K562 (cell line): ENCODE measurements at regions not wholly inside any gene's neighbourhood (a gene's known extent, or its start where the extent isn't known, plus 50 kb on each side); places are given as distances from the start of the nearest gene placed in this dataset.

Source experiments
- ATAC-seq: fragments of 200-7000 bp; cut with Tn5 transposase; 3 replicates; pipeline ENCODE4 v1.9.1; 2020; ENCODE audit warnings: moderate library complexity
- BruUV-seq: library from RNA; stranded (reverse); fragments of 400-500 nt; replicated peaks from 2 replicates; lab custom pipeline; 2021; lab: Mats Ljungman, UMichigan
- CTCF ChIA-PET: fragments of 300-600 bp; formaldehyde crosslinking; extraction: SDS; loops from one replicate; lab custom pipeline; 2021; ENCODE audit warnings: low intra/inter-chr PET ratio; lab: Yijun Ruan, JAX
- POLR2A ChIA-PET: fragments of 300-600, 350-650 bp; sonication (Branson Sonifier 250); formaldehyde crosslinking; extraction: SDS; loops from one replicate; lab custom pipeline; 2021; ENCODE audit warnings: antibody characterized with exemption, inconsistent platforms; lab: Yijun Ruan, JAX
- DNase-seq, 4 experiments: peaks; one replicate each; pipeline versions ENCODE4 v3.0.0 to v3.0.0-alpha.2; 2011 to 2018; ENCODE audit warnings: low spot score in 3 of 4, mixed read lengths in 3 of 4; ENCODE audit errors: extremely low read depth in 1 of 4
- FAIRE-seq: peaks from 2 replicates; lab custom pipeline; 2011; peaks lifted over from hg19 to GRCh38; lab: Jason Lieb, UNC
- H2AFZ ChIP-seq: 2 replicates; pipeline ENCODE4 v1.6.0; 2011; ENCODE audit warnings: low read depth, low read length, control low read depth, inconsistent platforms
- H3K27ac ChIP-seq: fragments of 200-600 bp; 3 replicates; pipeline ENCODE4 v1.8.0; 2011; ENCODE audit warnings: low read depth, mild to moderate bottlenecking, control low read depth, inconsistent platforms, low read length, moderate library complexity, mixed read lengths; ENCODE audit errors: extremely low read depth
- H3K27me3 ChIP-seq, 2 experiments: fragments of 300-600 bp in 1 of 2; 2 replicates in 1 of 2; 3 replicates in 1 of 2; pipeline versions ENCODE4 v1.6.0 to v1.8.0; 2011; ENCODE audit warnings: inconsistent platforms in 2 of 2, low read length in 2 of 2, mild to moderate bottlenecking in 1 of 2, mixed read lengths in 1 of 2, moderate library complexity in 1 of 2; ENCODE audit not compliant: control insufficient read depth in 2 of 2, insufficient read depth in 2 of 2
- H3K36me3 ChIP-seq: fragments of 300-600 bp; 3 replicates; pipeline ENCODE4 v1.8.0; 2011; ENCODE audit warnings: mild to moderate bottlenecking, low read length, inconsistent platforms; ENCODE audit not compliant: control insufficient read depth, insufficient read depth
- H3K4me1 ChIP-seq, 2 experiments: fragments of 200-600 bp in 1 of 2; replicated peaks in 1 of 2; 2 replicates in 1 of 2; 3 replicates in 1 of 2; pipeline versions ENCODE4 v1.5.1 to v1.8.0; 2011; ENCODE audit warnings: inconsistent platforms in 2 of 2, low read length in 2 of 2, mild to moderate bottlenecking in 1 of 2, mixed read lengths in 1 of 2, moderate library complexity in 1 of 2; ENCODE audit not compliant: control insufficient read depth in 2 of 2, insufficient read depth in 2 of 2
- H3K4me2 ChIP-seq: 2 replicates; pipeline ENCODE4 v1.6.1; 2011; ENCODE audit warnings: low read length, control low read depth, inconsistent platforms, mixed read lengths; ENCODE audit not compliant: insufficient read depth
- H3K4me3 ChIP-seq: fragments of 200-600 bp; sonication (generic), shearing (Covaris generic); 2 replicates; pipeline ENCODE4 v1.5.1; 2016; ENCODE audit warnings: control low read depth, inconsistent platforms
- H3K79me2 ChIP-seq: fragments of 200-600 bp; 3 replicates; pipeline ENCODE4 v1.8.0; 2011; ENCODE audit warnings: low read length, inconsistent platforms; ENCODE audit not compliant: control insufficient read depth, insufficient read depth
- H3K9ac ChIP-seq, 2 experiments: 2 replicates each; pipeline versions ENCODE4 v1.6.0 to v1.6.1; 2011; ENCODE audit warnings: low read depth in 2 of 2, low read length in 2 of 2, control low read depth in 1 of 2, inconsistent platforms in 1 of 2, mild to moderate bottlenecking in 1 of 2, mixed read lengths in 1 of 2; ENCODE audit not compliant: insufficient read depth in 1 of 2
- H3K9me1 ChIP-seq: one replicate; pipeline ENCODE4 v1.6.0; 2011; ENCODE audit warnings: inconsistent platforms, mild to moderate bottlenecking, low read length, moderate library complexity; ENCODE audit not compliant: control insufficient read depth, insufficient read depth
- H3K9me3 ChIP-seq: replicated peaks from 2 replicates; pipeline ENCODE4 v1.5.1; 2011; ENCODE audit warnings: low read depth, low read length, inconsistent platforms; ENCODE audit not compliant: control insufficient read depth, insufficient read depth
- H4K20me1 ChIP-seq: replicated peaks from 2 replicates; pipeline ENCODE4 v1.6.1; 2011; ENCODE audit warnings: low read length, inconsistent platforms, mixed read lengths; ENCODE audit not compliant: control insufficient read depth, insufficient read depth
- CBX5 ChIP-seq: IDR thresholded peaks from 2 replicates; pipeline ENCODE4 v1.6.1; 2014; ENCODE audit warnings: low read depth, borderline replicate concordance
- DACH1 ChIP-seq: fragments of 450-650 bp; IDR thresholded peaks from 2 replicates; pipeline ENCODE4 v1.6.1; 2018; ENCODE audit not compliant: partially characterized antibody
- DEAF1 ChIP-seq: fragments of 450-650 bp; formaldehyde crosslinking; IDR thresholded peaks from 2 replicates; pipeline ENCODE4 v1.4.0; 2020; ENCODE audit warnings: mild to moderate bottlenecking, moderate library complexity
- ETS2 ChIP-seq: IDR thresholded peaks from 2 replicates; pipeline ENCODE4 v1.6.1; 2016; ENCODE audit warnings: borderline replicate concordance, missing genetic modification characterization, mild to moderate bottlenecking, moderate library complexity, missing compliant biosample characterization; ENCODE audit not compliant: poor library complexity, severe bottlenecking
- HINFP ChIP-seq: fragments of 450-650 bp; conservative IDR thresholded peaks from 2 replicates; pipeline ENCODE4 v1.6.1; 2016; ENCODE audit warnings: missing genetic modification characterization, low read depth, mild to moderate bottlenecking, control low read depth, missing compliant biosample characterization
- MITF ChIP-seq: IDR thresholded peaks from 2 replicates; pipeline ENCODE4 v1.6.1; 2014; ENCODE audit warnings: antibody characterized with exemption
- MTA1 ChIP-seq: fragments of 450-650 bp; IDR thresholded peaks from 2 replicates; pipeline ENCODE4 v1.6.1; 2017; ENCODE audit warnings: borderline replicate concordance
- NBN ChIP-seq: fragments of 450-650 bp; IDR thresholded peaks from 2 replicates; pipeline ENCODE4 v1.6.1; 2016; ENCODE audit warnings: low read depth, mild to moderate bottlenecking
- NCOA6 ChIP-seq: fragments of 450-650 bp; IDR thresholded peaks from 2 replicates; pipeline ENCODE4 v1.6.1; 2017; ENCODE audit warnings: mild to moderate bottlenecking
- RAD21 ChIP-seq, 2 experiments: fragments of 250-450 bp in 1 of 2; fragments of 450-650 bp in 1 of 2; sonication (Bioruptor Pico) in 1 of 2; formaldehyde crosslinking in 1 of 2; IDR thresholded peaks in 1 of 2; conservative IDR thresholded peaks in 1 of 2; 2 replicates each; pipeline versions ENCODE4 v1.4.0 to v1.8.0; 2020 to 2022; ENCODE audit warnings: mild to moderate bottlenecking in 2 of 2, moderate library complexity in 1 of 2
- SFPQ ChIP-seq: fragments of 200-400 bp; formaldehyde crosslinking; IDR thresholded peaks from 2 replicates; pipeline ENCODE4 v1.6.1; 2017; ENCODE audit warnings: mild to moderate bottlenecking, low read depth, low read length, moderate library complexity
- SMAD3 ChIP-seq: fragments of 450-650 bp; formaldehyde crosslinking; conservative IDR thresholded peaks from 2 replicates; pipeline ENCODE4 v1.4.0; 2020; ENCODE audit warnings: mild to moderate bottlenecking
- SMARCB1 ChIP-seq: IDR thresholded peaks from 2 replicates; pipeline ENCODE4 v1.6.1; 2011; ENCODE audit warnings: improper control_type of control experiment, low read depth; ENCODE audit not compliant: insufficient read length
- SMARCC2 ChIP-seq: fragments of 450-650 bp; IDR thresholded peaks from 2 replicates; pipeline ENCODE4 v1.6.1; 2017; ENCODE audit warnings: antibody characterized with exemption, moderate library complexity, mild to moderate bottlenecking, low read depth
- SP1 ChIP-seq: sonication (generic); formaldehyde crosslinking; IDR thresholded peaks from 2 replicates; pipeline ENCODE4 v1.8.1; 2022; ENCODE audit warnings: mild to moderate bottlenecking, missing genetic modification reagents
- ZC3H4 ChIP-seq: sonication (generic); formaldehyde crosslinking; IDR thresholded peaks from 2 replicates; pipeline ENCODE4 v1.9.0; 2021; ENCODE audit warnings: missing genetic modification reagents, borderline replicate concordance
- WGBS: fragments of 100-300 bp; shearing (Covaris generic); methylation state at CpG from one replicate; pipeline ENCODE4 v1.1.6; 2016; ENCODE audit warnings: low coverage, mixed read lengths; ENCODE audit not compliant: insufficient coverage; ENCODE audit errors: missing lambda C conversion rate; 5-methylcytosine and 5-hydroxymethylcytosine counted together
- in situ Hi-C: fragments of 300-500 bp; cut with MboI; formaldehyde crosslinking; loops from 4 replicates; pipeline ENCODE4 v1.15.0; 2018; ENCODE audit warnings: inconsistent platforms, mixed read lengths
- intact Hi-C: fragments of 100-400 bp; cut with micrococcal nuclease; formaldehyde crosslinking; loops from 2 replicates; pipeline ENCODE4 v1.14.2; 2022

- no peak for TF ChIP-seq RAD21 (CRISPR knock-in tag; conservative IDR thresholded peaks at IDR 0.05 in 1 of 2, IDR thresholded peaks at IDR 0.05 in 1 of 2)
- no peak for TF ChIP-seq DEAF1
- no peak for TF ChIP-seq MITF
Observed at GRCh38 chr13:83498045-83498444, 384.2 kb downstream of the SLITRK1 start (continued).

GRCh38 chr13:83496501-83496900 lies 385.8 kb downstream of the SLITRK1 start:
- FAIRE-seq (no peak), DNase-seq (no peak), ATAC-seq (no peak)
- Histone ChIP-seq H3K4me3 (no peak overlapping the region), H3K9me1 (no peaks in the 10 kb centered on the region), H3K27ac (no peak overlapping the region), H3K36me3 (no peaks in the 10 kb centered on the region), H3K4me1 (no peaks in the 10 kb centered on the region), H4K20me1 (no peaks in the 10 kb centered on the region), H3K79me2 (no peaks in the 10 kb centered on the region), H3K27me3 (no peaks in the 10 kb centered on the region), H3K9me3 (no peaks in the 10 kb centered on the region), H3K4me2 (no peak overlapping the region), H2AFZ (no peak overlapping the region), H3K9ac (no peak overlapping the region)
- ChIA-PET POLR2A (no interaction called here), CTCF (no interaction called here)
- no TSS peak for BruUV-seq
- intact Hi-C loops (no loop called here), in situ Hi-C loops (no loop called here)
- 0% methylated on average over 4 of the region's 6 CpGs for WGBS
- TF ChIP-seq NBN (no peak), SP1 (CRISPR knock-in tag) (no peak), SFPQ (no peak), DACH1 (no peak), SMARCC2 (no peak), SMARCB1 (no peak), ZC3H4 (CRISPR knock-in tag) (no peak), SMAD3 (CRISPR knock-in tag) (no peak), HINFP (tag) (no peak), MTA1 (no peak), ETS2 (tag) (no peak), CBX5 (no peak), NCOA6 (no peak)
